ENCODE measurements at regions not wholly inside any gene's neighbourhood (a gene's known extent, or its start where the extent isn't known, plus 50 kb on each side); places are given as distances from the start of the nearest gene placed in this dataset.

- no peaks in the 10 kb centered on the region for H3K27me3 Mint-ChIP-seq (ENCODE audit: insufficient read depth)
- no peaks in the 10 kb centered on the region for H3K36me3 Mint-ChIP-seq (ENCODE audit: low read depth)
- TF ChIP-seq CTCF (conservative IDR thresholded peaks at IDR 0.05) = no peak
- peaks cover 2% of the 10 kb centered on the region for H3K4me1 ChIP-seq (ENCODE audit: control insufficient read depth, insufficient read depth, low read length)
- no peak overlapping the region for H3K27ac ChIP-seq (ENCODE audit: low read depth, low read length)
- DNase-seq = no peak
- no peaks in the 10 kb centered on the region for H3K36me3 ChIP-seq (ENCODE audit: control insufficient read depth, insufficient read depth, low read length)
- no peak overlapping the region for H3K9ac ChIP-seq (ENCODE audit: extremely low read depth, low read length, poor library complexity, severe bottlenecking)
- H3K9me3 ChIP-seq (ENCODE audit: control insufficient read depth, low read length) = peaks cover 17% of the 10 kb centered on the region
- no peak overlapping the region for H3K4me3 ChIP-seq (ENCODE audit: low read length)
- H3K4me1 Mint-ChIP-seq = peaks cover 9% of the 10 kb centered on the region
- no peak overlapping the region for H3K4me3 Mint-ChIP-seq
- H3K27me3 ChIP-seq (ENCODE audit: control insufficient read depth, insufficient read depth, low read length, poor library complexity, severe bottlenecking) = no peaks in the 10 kb centered on the region
- no peak overlapping the region for H3K27ac Mint-ChIP-seq
- peaks cover 21% of the 10 kb centered on the region for H3K9me3 Mint-ChIP-seq
These were observed 312.1 kb upstream of the MAN1A1 start for GRCh38 chr6:119661628-119662027.

DNA sequence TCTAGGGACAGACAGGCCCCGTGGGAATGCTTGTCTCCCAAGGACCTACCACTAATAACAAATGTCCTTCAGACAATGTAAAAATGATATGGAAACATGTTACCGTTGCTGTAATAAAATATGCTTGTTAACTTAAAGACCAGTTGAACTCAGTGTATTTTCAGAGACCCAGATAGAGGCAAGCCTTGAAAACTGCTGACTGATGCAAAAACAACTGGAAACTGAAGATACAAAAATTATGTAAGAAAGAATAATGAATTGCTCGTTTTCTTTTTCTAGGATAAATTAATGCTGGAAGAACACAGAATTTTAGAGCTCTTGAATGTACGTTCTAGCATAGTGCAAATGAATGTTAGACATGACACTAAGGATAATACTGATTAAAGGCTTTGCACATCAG is 311.5 kb upstream of the MAN1A1 start:
- Histone ChIP-seq H3K4me1 (ENCODE audit: control insufficient read depth, insufficient read depth, low read length) (peaks cover 2% of the 10 kb centered on the region), H3K36me3 (ENCODE audit: control insufficient read depth, insufficient read depth, low read length) (no peaks in the 10 kb centered on the region), H3K27ac (ENCODE audit: low read depth, low read length) (no peak overlapping the region), H3K27me3 (ENCODE audit: control insufficient read depth, insufficient read depth, low read length, poor library complexity, severe bottlenecking) (no peaks in the 10 kb centered on the region), H3K4me3 (ENCODE audit: low read length) (no peak overlapping the region), H3K9ac (ENCODE audit: extremely low read depth, low read length, poor library complexity, severe bottlenecking) (no peak overlapping the region), H3K9me3 (ENCODE audit: control insufficient read depth, low read length) (peaks cover 16% of the 10 kb centered on the region)
- H3K27me3 Mint-ChIP-seq (ENCODE audit: insufficient read depth) = no peaks in the 10 kb centered on the region
- H3K9me3 Mint-ChIP-seq = peaks cover 15% of the 10 kb centered on the region
- no peak for TF ChIP-seq CTCF (conservative IDR thresholded peaks at IDR 0.05)
- no peak overlapping the region for H3K4me3 Mint-ChIP-seq
- WGBS, 2 experiments (ENCODE audit: insufficient coverage in 1 of 2, insufficient read length in 1 of 2) = 88 to 91% methylated on average over 3 of the region's 4 CpGs
- DNase-seq = no peak
- no peaks in the 10 kb centered on the region for H3K36me3 Mint-ChIP-seq (ENCODE audit: low read depth)
- H3K4me1 Mint-ChIP-seq = peaks cover 9% of the 10 kb centered on the region
- no peak overlapping the region for H3K27ac Mint-ChIP-seq

GRCh38 chr6:119658917-119659316 is 309.4 kb upstream of the MAN1A1 start:
- no peak overlapping the region for H3K27ac Mint-ChIP-seq
- no peaks in the 10 kb centered on the region for H3K27me3 ChIP-seq (ENCODE audit: control insufficient read depth, insufficient read depth, low read length, poor library complexity, severe bottlenecking)

More at GRCh38 chr6:119658917-119659316, 309.4 kb upstream of the MAN1A1 start:
- H3K4me3 Mint-ChIP-seq = no peak overlapping the region
- no peaks in the 10 kb centered on the region for H3K36me3 ChIP-seq (ENCODE audit: control insufficient read depth, insufficient read depth, low read length)
- H3K4me1 Mint-ChIP-seq = peaks cover 16% of the 10 kb centered on the region
- H3K9ac ChIP-seq (ENCODE audit: extremely low read depth, low read length, poor library complexity, severe bottlenecking) = no peak overlapping the region
- H3K36me3 Mint-ChIP-seq (ENCODE audit: low read depth) = no peaks in the 10 kb centered on the region
- H3K4me1 ChIP-seq (ENCODE audit: control insufficient read depth, insufficient read depth, low read length) = peaks cover 4% of the 10 kb centered on the region
- no peaks in the 10 kb centered on the region for H3K9me3 Mint-ChIP-seq
- H3K4me3 ChIP-seq (ENCODE audit: low read length) = no peak overlapping the region
- H3K9me3 ChIP-seq (ENCODE audit: control insufficient read depth, low read length) = no peaks in the 10 kb centered on the region
- no peak for DNase-seq
- no peak for TF ChIP-seq CTCF (conservative IDR thresholded peaks at IDR 0.05)
- no peaks in the 10 kb centered on the region for H3K27me3 Mint-ChIP-seq (ENCODE audit: insufficient read depth)
- H3K27ac ChIP-seq (ENCODE audit: low read depth, low read length) = no peak overlapping the region
